ENCODE measurements at regions not wholly inside any gene's neighbourhood (a gene's known extent, or its start where the extent isn't known, plus 50 kb on each side); places are given as distances from the start of the nearest gene placed in this dataset.

DNA sequence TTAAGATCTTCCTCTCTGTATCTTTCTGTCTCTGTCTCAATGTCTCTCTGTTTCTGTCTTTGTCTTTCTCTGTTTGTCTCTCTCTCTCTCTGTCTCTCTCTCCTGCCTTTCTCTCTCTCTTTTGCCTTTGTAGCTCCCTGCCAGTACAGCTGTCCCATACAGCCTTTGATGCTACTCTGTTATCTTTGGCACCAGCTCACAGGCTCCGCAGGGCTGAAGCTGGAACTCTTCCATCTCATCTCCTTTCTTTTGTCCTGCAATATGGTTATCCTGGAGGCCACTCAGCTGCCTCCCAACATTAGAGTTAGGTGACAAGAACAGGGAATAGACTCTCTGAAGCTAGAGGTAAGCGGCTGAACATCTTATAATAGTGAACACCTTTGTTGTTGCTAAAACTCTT, 354.3 kb upstream of the NEGR1 start:
- TF ChIP-seq, protein P1, sequence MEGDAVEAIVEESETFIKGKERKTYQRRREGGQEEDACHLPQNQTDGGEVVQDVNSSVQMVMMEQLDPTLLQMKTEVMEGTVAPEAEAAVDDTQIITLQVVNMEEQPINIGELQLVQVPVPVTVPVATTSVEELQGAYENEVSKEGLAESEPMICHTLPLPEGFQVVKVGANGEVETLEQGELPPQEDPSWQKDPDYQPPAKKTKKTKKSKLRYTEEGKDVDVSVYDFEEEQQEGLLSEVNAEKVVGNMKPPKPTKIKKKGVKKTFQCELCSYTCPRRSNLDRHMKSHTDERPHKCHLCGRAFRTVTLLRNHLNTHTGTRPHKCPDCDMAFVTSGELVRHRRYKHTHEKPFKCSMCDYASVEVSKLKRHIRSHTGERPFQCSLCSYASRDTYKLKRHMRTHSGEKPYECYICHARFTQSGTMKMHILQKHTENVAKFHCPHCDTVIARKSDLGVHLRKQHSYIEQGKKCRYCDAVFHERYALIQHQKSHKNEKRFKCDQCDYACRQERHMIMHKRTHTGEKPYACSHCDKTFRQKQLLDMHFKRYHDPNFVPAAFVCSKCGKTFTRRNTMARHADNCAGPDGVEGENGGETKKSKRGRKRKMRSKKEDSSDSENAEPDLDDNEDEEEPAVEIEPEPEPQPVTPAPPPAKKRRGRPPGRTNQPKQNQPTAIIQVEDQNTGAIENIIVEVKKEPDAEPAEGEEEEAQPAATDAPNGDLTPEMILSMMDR (IDR thresholded peaks at IDR 0.05; ENCODE audit: extremely low read depth in 1 of 2, insufficient read depth in 1 of 2, low read depth in 1 of 2, low read length in 2 of 2), result no peak
- TF ChIP-seq POLR2A (IDR thresholded peaks at IDR 0.05; ENCODE audit: low read depth, low read length) (no peak), POLR2AphosphoS5 (IDR thresholded peaks at IDR 0.05; ENCODE audit: insufficient read depth, low read depth, low read length) (no peak), MAX (IDR thresholded peaks at IDR 0.05; ENCODE audit: insufficient read depth, insufficient read length) (no peak), JUN (IDR thresholded peaks at IDR 0.05; ENCODE audit: borderline replicate concordance, insufficient read depth, insufficient read length, low read depth) (no peak)

All from endothelial cell of umbilical vein (primary cell).